ENCODE measurements at regions not wholly inside any gene's neighbourhood (a gene's known extent, or its start where the extent isn't known, plus 50 kb on each side); places are given as distances from the start of the nearest gene placed in this dataset.

DNA sequence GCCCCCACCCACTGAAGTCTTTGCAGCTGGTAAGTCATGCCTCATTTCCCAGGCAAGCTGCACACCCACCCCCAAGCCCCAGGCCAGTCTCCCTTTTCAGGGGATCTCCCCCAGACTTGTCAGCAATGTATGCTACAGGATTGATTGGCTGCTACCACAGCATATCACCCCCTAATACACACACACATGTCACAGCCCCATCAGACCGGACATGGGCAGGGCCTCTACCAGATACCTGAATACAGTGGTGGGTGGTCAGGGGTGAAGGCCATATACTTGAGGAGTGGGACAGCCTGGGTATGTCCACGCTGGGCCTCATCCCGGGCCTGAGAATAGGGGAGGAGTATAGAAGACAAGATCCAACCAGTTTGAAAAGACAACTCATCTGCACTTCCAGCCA, 63.4 kb upstream of the ARAP3 start:
- Histone ChIP-seq H3K27me3 (peaks cover 0 to 39% (median 0%) of the 10 kb centered on the region in 4 donors), H3K4me3 (no peak overlapping the region), H3K27ac (no peak overlapping the region), H3K4me1 (peaks cover 0 to 3% (median 0%) of the 10 kb centered on the region in 3 donors), H3K9me3 (no peaks in the 10 kb centered on the region), H3K36me3 (no peaks in the 10 kb centered on the region)
- intact Hi-C loops (cut with DNase I), result no loop called here
- WGBS, 2 donors, result 51 to 58% methylated on average over 2 to 3 of the region's 3 CpGs
- TF ChIP-seq POLR2A (IDR thresholded peaks at IDR 0.05), result no peak
- TF ChIP-seq, protein P1, sequence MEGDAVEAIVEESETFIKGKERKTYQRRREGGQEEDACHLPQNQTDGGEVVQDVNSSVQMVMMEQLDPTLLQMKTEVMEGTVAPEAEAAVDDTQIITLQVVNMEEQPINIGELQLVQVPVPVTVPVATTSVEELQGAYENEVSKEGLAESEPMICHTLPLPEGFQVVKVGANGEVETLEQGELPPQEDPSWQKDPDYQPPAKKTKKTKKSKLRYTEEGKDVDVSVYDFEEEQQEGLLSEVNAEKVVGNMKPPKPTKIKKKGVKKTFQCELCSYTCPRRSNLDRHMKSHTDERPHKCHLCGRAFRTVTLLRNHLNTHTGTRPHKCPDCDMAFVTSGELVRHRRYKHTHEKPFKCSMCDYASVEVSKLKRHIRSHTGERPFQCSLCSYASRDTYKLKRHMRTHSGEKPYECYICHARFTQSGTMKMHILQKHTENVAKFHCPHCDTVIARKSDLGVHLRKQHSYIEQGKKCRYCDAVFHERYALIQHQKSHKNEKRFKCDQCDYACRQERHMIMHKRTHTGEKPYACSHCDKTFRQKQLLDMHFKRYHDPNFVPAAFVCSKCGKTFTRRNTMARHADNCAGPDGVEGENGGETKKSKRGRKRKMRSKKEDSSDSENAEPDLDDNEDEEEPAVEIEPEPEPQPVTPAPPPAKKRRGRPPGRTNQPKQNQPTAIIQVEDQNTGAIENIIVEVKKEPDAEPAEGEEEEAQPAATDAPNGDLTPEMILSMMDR (IDR thresholded peaks at IDR 0.05), result no peak
- no peak for DNase-seq

DNA sequence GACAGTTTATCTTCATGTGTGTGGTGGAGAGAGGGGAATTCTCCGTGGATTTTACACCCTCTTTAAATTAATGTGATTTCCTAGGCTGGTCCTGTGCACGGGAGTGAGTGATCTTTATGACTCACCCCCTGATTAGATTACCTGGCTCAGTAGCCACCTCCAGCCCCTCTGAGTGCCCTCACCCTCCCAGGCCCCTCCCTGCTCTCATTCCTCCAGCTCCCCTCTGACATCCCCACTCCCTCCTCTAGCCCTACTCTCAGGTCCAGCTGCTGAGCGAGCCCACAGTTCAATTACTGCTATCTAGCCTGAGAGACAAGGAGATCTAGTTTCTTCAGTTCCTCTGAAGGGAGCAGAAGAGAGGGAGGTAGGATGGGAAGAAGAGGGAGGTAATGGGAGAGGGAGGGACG, 61.8 kb upstream of the ARAP3 start:
- Histone ChIP-seq H3K27me3 (peaks cover 0 to 29% (median 0%) of the 10 kb centered on the region in 4 donors), H3K4me3 (no peak overlapping the region), H3K27ac (no peak overlapping the region), H3K4me1 (peaks cover 0 to 3% (median 0%) of the 10 kb centered on the region in 3 donors), H3K36me3 (no peaks in the 10 kb centered on the region), H3K9me3 (no peaks in the 10 kb centered on the region)
- DNase-seq, result no peak
- TF ChIP-seq, protein P1 (IDR thresholded peaks at IDR 0.05), result no peak
- TF ChIP-seq POLR2A (IDR thresholded peaks at IDR 0.05), result no peak
- 15 to 23% methylated on average over 4 of the region's 4 CpGs for WGBS, 2 donors
- intact Hi-C loops (cut with DNase I), result no loop called here

DNA sequence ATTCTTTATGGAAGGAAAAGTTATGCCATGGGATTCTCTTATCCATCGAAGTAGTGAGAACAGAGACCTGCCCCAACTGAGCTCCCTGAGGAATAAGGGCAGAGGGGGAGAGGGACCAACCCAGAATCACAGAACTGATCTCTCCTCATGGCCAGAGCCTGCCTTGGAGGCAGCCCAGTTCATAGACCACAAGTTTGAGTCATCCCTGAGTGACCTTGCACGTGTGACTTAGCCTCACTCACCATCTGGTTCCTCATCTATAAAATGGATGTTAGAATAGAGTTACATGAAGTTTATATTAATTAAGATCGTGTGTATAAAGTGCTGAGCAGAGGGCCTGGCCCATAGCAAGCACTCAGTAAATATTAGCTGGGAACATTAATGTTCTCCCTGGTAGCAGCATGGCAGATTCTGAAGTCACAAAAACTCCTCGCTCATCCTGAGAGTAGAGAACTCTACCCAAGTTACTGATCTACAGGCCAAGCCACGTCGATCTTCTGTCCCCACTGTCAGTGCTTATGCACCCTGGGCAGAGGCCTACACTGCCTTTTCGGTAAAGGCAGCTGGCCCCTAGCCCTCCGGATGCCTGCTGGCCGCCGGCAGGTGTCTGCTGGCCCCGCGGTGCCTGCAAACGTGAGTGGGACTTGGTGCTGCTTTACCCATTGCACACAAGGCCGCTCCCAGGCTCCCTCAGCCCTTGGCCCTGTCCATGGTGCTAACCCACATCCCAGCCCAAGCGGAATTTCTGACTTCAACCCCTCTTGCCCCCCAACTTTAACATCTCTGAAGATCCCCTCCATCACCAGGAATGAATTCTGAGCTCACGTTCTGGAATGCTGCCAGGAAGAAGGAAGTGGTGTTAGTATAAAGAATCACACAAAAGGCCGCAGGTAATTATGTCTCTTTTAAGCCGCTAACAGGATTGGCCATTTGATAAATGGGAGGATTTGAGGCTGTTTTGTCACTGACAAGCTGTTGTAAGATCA, 61.1 kb upstream of the ARAP3 start:
- DNase-seq, result no peak
- Histone ChIP-seq H3K36me3 (no peaks in the 10 kb centered on the region), H3K4me1 (peaks cover 0 to 3% (median 0%) of the 10 kb centered on the region in 3 donors), H3K27ac (no peak overlapping the region), H3K27me3 (peaks cover 0 to 28% (median 0%) of the 10 kb centered on the region in 4 donors), H3K9me3 (no peaks in the 10 kb centered on the region), H3K4me3 (no peak overlapping the region)
- TF ChIP-seq POLR2A (IDR thresholded peaks at IDR 0.05), result no peak
- TF ChIP-seq, protein P1 (IDR thresholded peaks at IDR 0.05), result no peak
- 21 to 30% methylated on average over 12 to 15 of the region's 18 CpGs for WGBS, 2 donors
- intact Hi-C loops (cut with DNase I), result no loop called here

DNA sequence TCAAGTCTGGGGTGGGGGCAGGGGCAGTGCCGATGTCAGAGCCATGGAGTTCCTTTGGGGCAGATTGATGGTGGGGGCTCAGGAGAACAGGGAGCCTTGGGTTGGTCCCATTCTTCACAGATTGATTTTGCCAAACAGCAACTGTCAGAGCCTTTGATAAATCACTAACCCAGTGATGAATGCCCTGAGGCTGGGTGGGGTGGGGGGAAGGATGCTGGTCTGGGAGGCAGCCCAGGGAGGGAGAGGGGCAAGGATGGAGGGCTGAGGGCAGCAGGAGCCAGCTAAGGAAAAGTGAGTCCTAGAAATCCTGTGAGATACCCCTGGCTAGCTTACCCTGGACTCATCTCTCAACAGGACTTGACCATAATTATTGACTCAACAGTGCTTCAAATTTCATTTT, 60.1 kb upstream of the ARAP3 start:
- H3K9me3 ChIP-seq, result no peaks in the 10 kb centered on the region
- H3K27ac ChIP-seq, result no peak overlapping the region
- peaks cover 0 to under 1% (median 0%) of the 10 kb centered on the region in 3 donors for H3K4me1 ChIP-seq
- no peak overlapping the region for H3K4me3 ChIP-seq
- intact Hi-C loops (cut with DNase I), result no loop called here
- no peaks in the 10 kb centered on the region for H3K36me3 ChIP-seq
- TF ChIP-seq, protein P1 (IDR thresholded peaks at IDR 0.05), result no peak
- no peak for TF ChIP-seq POLR2A (IDR thresholded peaks at IDR 0.05)
- 64 to 91% methylated on average over 1 of the region's 1 CpG for WGBS, 2 donors
- DNase-seq, result no peak
- H3K27me3 ChIP-seq, result peaks cover 0 to 34% (median 0%) of the 10 kb centered on the region in 4 donors

DNA sequence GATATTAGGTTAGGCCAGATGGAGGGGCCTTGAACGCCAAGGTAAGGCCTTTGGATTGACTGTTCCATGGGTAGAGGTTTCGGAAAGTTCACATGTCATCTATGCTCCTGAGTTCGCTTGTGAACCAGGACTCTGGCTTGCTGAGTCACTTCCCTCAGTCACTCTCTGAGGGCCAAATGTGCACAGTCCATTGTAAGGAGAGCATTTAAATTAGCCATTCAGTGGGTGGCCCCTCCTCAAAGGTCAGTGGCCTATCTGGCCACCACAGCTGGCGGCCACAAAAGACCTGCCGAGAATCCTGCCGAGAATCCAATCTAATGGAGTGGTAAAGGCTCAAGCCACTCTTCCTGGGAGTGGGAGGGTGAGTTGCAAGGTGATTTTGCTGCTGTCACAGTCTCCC, 58.9 kb upstream of the ARAP3 start:
- WGBS, 2 donors, result 66 to 93% methylated on average over 2 to 6 of the region's 6 CpGs
- peaks cover 0 to 44% (median 0%) of the 10 kb centered on the region in 4 donors for H3K27me3 ChIP-seq
- intact Hi-C loops (cut with DNase I), result no loop called here
- H3K9me3 ChIP-seq, result no peaks in the 10 kb centered on the region
- TF ChIP-seq, protein P1 (IDR thresholded peaks at IDR 0.05), result no peak
- TF ChIP-seq POLR2A (IDR thresholded peaks at IDR 0.05), result no peak
- no peak overlapping the region for H3K4me3 ChIP-seq
- H3K36me3 ChIP-seq, result no peaks in the 10 kb centered on the region
- H3K4me1 ChIP-seq, result no peaks in the 10 kb centered on the region
- no peak for DNase-seq
- no peak overlapping the region for H3K27ac ChIP-seq

Measured in esophagus squamous epithelium (tissue), 5 donors.